Left lung (tissue), 4 donors: ENCODE measurements at regions not wholly inside any gene's neighbourhood (a gene's known extent, or its start where the extent isn't known, plus 50 kb on each side); places are given as distances from the start of the nearest gene placed in this dataset.

Source experiments
- ATAC-seq: fragments of 200-7000 bp; cut with Tn5 transposase; one replicate; pipeline ENCODE4 v1.9.1; 2020; ENCODE audit warnings: moderate library complexity
- DNase-seq, 4 donors: peaks; one replicate each; pipeline ENCODE4 v3.0.0-alpha.2; 2013 to 2020
- H3K27ac ChIP-seq, 2 donors: fragments of 200-600 bp; sonication (generic) in 1 of 2; one replicate each; pipeline versions ENCODE4 v1.5.0 to v1.8.0; 2020 to 2021
- H3K27me3 ChIP-seq, 2 donors: fragments of 200-600 bp; sonication (generic) in 1 of 2; one replicate each; pipeline versions ENCODE4 v1.5.0 to v1.8.0; 2020 to 2021
- H3K36me3 ChIP-seq, 2 donors: fragments of 200-600 bp; sonication (generic) in 1 of 2; one replicate each; pipeline versions ENCODE4 v1.5.0 to v1.8.0; 2020 to 2021
- H3K4me1 ChIP-seq, 2 donors: fragments of 200-600 bp; one replicate each; pipeline ENCODE4 v1.8.0; 2021
- H3K4me3 ChIP-seq, 2 donors: fragments of 200-600 bp; sonication (generic) in 1 of 2; one replicate each; pipeline versions ENCODE4 v1.5.0 to v1.8.0; 2020 to 2021; ENCODE audit warnings: mild to moderate bottlenecking in 1 of 2
- H3K9me3 ChIP-seq, 2 donors: fragments of 200-600 bp; sonication (generic) in 1 of 2; one replicate each; pipeline versions ENCODE4 v1.5.0 to v1.8.0; 2020 to 2021
- CTCF ChIP-seq, 2 donors: fragments of 200-600 bp; sonication (generic) in 1 of 2; IDR thresholded peaks; one replicate each; pipeline versions ENCODE4 v1.5.0 to v1.8.0; 2021; ENCODE audit warnings: antibody characterized with exemption in 2 of 2
- intact Hi-C, 2 donors: fragments of 100-400 bp; cut with DNase I; formaldehyde crosslinking; loops; one replicate each; pipeline versions ENCODE4 v1.11.2 to v1.14.2; 2022
- donor health status: DM: no; HTN: yes; CAD: no.
- donor health status: DM: no; HTN: no; CAD: no.

DNA sequence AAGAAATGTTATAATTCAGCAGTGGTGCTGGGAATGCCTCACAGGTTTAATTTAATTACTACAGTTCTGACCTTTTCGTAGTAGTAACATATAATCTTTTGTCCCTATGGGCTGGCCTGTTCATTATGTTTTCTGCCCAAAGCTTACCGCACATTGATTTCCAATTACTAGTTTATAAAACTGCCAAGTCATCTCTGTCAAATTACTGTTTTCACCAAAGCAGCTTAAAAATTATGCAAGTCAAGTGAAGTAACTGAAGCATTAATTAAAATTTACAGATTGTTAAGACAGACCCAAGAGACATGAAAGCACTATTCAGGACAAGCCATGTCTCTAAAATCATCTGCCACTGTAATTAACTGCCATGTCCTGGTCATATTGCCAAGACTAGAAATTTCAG, 93.9 kb upstream of the FTMT start:
- Histone ChIP-seq H3K4me1 (no peaks in the 10 kb centered on the region), H3K4me3 (no peak overlapping the region), H3K36me3 (no peaks in the 10 kb centered on the region), H3K9me3 (no peaks in the 10 kb centered on the region), H3K27me3 (no peaks in the 10 kb centered on the region), H3K27ac (no peak overlapping the region)
- no peak for TF ChIP-seq CTCF (IDR thresholded peaks at IDR 0.05)
- intact Hi-C loops, result no loop called here
- ATAC-seq (no peak), DNase-seq (no peak)

GRCh38 chr5:121758615-121759014, 93.1 kb upstream of the FTMT start:
- intact Hi-C loops, result no loop called here

DNA sequence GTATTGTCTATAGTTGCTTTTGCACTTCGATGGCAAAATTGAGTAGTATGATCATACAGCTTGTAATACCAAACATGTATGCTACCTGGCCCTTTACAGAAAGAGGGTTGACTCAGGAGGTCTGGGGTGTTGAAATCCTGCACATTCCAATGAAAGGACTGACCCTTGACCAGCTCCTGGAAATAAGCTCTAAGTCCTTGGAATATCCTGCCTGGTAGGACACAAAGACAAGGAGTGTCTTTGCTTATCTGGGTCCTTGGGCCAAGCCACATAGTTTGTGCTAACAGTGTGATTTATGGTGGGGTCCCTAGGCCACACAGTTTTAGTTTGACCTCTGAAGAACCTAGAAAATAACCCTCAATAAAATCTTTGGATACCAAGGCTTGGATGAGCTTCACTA, 89.3 kb upstream of the FTMT start:
- no peak for DNase-seq
- TF ChIP-seq CTCF (IDR thresholded peaks at IDR 0.05), result no peak
- Histone ChIP-seq H3K4me1 (no peaks in the 10 kb centered on the region), H3K27me3 (no peaks in the 10 kb centered on the region), H3K4me3 (no peak overlapping the region), H3K9me3 (no peaks in the 10 kb centered on the region), H3K27ac (no peak overlapping the region), H3K36me3 (no peaks in the 10 kb centered on the region)
- no peak for ATAC-seq
- intact Hi-C loops, result no loop called here

More at GRCh38 chr5:121758615-121759014, 93.1 kb upstream of the FTMT start:
- Histone ChIP-seq H3K4me1 (no peaks in the 10 kb centered on the region), H3K9me3 (no peaks in the 10 kb centered on the region), H3K27me3 (no peaks in the 10 kb centered on the region), H3K36me3 (no peaks in the 10 kb centered on the region), H3K4me3 (no peak overlapping the region), H3K27ac (no peak overlapping the region)
- ATAC-seq, result no peak
- no peak for TF ChIP-seq CTCF (IDR thresholded peaks at IDR 0.05)
- DNase-seq, result no peak

- Histone ChIP-seq H3K4me1 (no peaks in the 10 kb centered on the region), H3K36me3 (no peaks in the 10 kb centered on the region), H3K9me3 (no peaks in the 10 kb centered on the region), H3K27ac (no peak overlapping the region), H3K27me3 (no peaks in the 10 kb centered on the region), H3K4me3 (no peak overlapping the region)
- intact Hi-C loops, result no loop called here
- DNase-seq, result no peak
- no peak for TF ChIP-seq CTCF (IDR thresholded peaks at IDR 0.05)
- no peak for ATAC-seq
Observed at GRCh38 chr5:121763665-121764064, 88.0 kb upstream of the FTMT start.

GRCh38 chr5:121780406-121780805, 71.3 kb upstream of the FTMT start:
- no peaks in the 10 kb centered on the region for H3K9me3 ChIP-seq
- DNase-seq (no peak), ATAC-seq (no peak)
- no peak for TF ChIP-seq CTCF (IDR thresholded peaks at IDR 0.05)
- no peaks in the 10 kb centered on the region for H3K4me1 ChIP-seq
- intact Hi-C loops, result no loop called here
- no peak overlapping the region for H3K27ac ChIP-seq
- no peaks in the 10 kb centered on the region for H3K36me3 ChIP-seq
- H3K27me3 ChIP-seq, result no peaks in the 10 kb centered on the region
- no peak overlapping the region for H3K4me3 ChIP-seq
